H1 (cell line): ENCODE measurements at regions not wholly inside any gene's neighbourhood (a gene's known extent, or its start where the extent isn't known, plus 50 kb on each side); places are given as distances from the start of the nearest gene placed in this dataset.

Experiments used
- CTCF ChIA-PET: fragments of 300-600 bp; sonication (Branson Sonifier 250); formaldehyde crosslinking; loops from one replicate; lab custom pipeline; 2021; ENCODE audit not compliant: partially characterized antibody; lab: Charles Lee
- POLR2A ChIA-PET: fragments of 300-600 bp; sonication (Branson Sonifier 250); formaldehyde crosslinking; loops from one replicate; lab custom pipeline; 2021; ENCODE audit warnings: inconsistent platforms; ENCODE audit not compliant: partially characterized antibody; lab: Charles Lee
- DNase-seq, 2 experiments: peaks; one replicate each; pipeline versions ENCODE4 v3.0.0 to v3.0.0-alpha.2; 2010 to 2022; ENCODE audit warnings: low spot score in 2 of 2, low read depth in 1 of 2, mixed read lengths in 1 of 2
- FAIRE-seq: peaks from 2 replicates; lab custom pipeline; 2011; peaks lifted over from hg19 to GRCh38; lab: Jason Lieb, UNC
- H2AFZ ChIP-seq: 2 replicates; pipeline ENCODE4 v1.8.1; 2012; ENCODE audit warnings: low read length, inconsistent platforms
- H2AK5ac ChIP-seq: 2 replicates; pipeline ENCODE4 v1.6.1; 2013; ENCODE audit warnings: low read depth, low read length
- H2BK120ac ChIP-seq: replicated peaks from 2 replicates; pipeline ENCODE3; 2013; ENCODE audit warnings: low read depth, low read length, inconsistent platforms
- H2BK12ac ChIP-seq: 2 replicates; pipeline ENCODE4 v1.6.1; 2013; ENCODE audit warnings: low read depth, low read length
- H2BK15ac ChIP-seq: 2 replicates; pipeline ENCODE4 v1.6.1; 2013; ENCODE audit warnings: low read length
- H2BK20ac ChIP-seq: 2 replicates; pipeline ENCODE4 v1.6.1; 2013; ENCODE audit warnings: low read length
- H2BK5ac ChIP-seq: 2 replicates; pipeline ENCODE4 v1.6.1; 2013; ENCODE audit warnings: low read depth, low read length
- H3K14ac ChIP-seq: 2 replicates; pipeline ENCODE4 v1.6.1; 2013; ENCODE audit warnings: inconsistent platforms; ENCODE audit not compliant: insufficient read length
- H3K18ac ChIP-seq: 2 replicates; pipeline ENCODE4 v1.6.1; 2013; ENCODE audit warnings: low read length; ENCODE audit errors: extremely low read depth
- H3K23ac ChIP-seq: 2 replicates; pipeline ENCODE4 v1.6.1; 2013; ENCODE audit warnings: inconsistent platforms; ENCODE audit not compliant: insufficient read length
- H3K23me2 ChIP-seq: 2 replicates; pipeline ENCODE4 v1.6.1; 2013; ENCODE audit warnings: low read depth, low read length
- H3K27ac ChIP-seq: 2 replicates; pipeline ENCODE4 v1.6.1; 2011; ENCODE audit warnings: low read depth, low read length, inconsistent platforms
- H3K27me3 ChIP-seq, 4 experiments: replicated peaks in 1 of 4; 1 replicate in 1 of 4; 2 replicates in 3 of 4; pipeline versions ENCODE4 v1.6.1 to v1.8.1; 2011 to 2013; ENCODE audit warnings: low read length in 3 of 4, mild to moderate bottlenecking in 3 of 4, inconsistent platforms in 2 of 4, mixed read lengths in 2 of 4, moderate library complexity in 1 of 4; ENCODE audit not compliant: control insufficient read depth in 3 of 4, insufficient read depth in 3 of 4; ENCODE audit errors: extremely low read depth in 1 of 4
- H3K36me3 ChIP-seq, 4 experiments: 2 replicates each; pipeline versions ENCODE4 v1.6.1 to v1.8.1; 2011 to 2013; ENCODE audit warnings: mild to moderate bottlenecking in 4 of 4, low read length in 3 of 4, moderate library complexity in 2 of 4, control low read depth in 1 of 4, inconsistent platforms in 1 of 4; ENCODE audit not compliant: insufficient read depth in 4 of 4, control insufficient read depth in 2 of 4
- H3K4ac ChIP-seq: replicated peaks from 2 replicates; pipeline ENCODE3; 2013; ENCODE audit warnings: low read length, low read depth, mixed read lengths, inconsistent platforms; ENCODE audit not compliant: insufficient read length
- H3K4me1 ChIP-seq, 4 experiments: replicated peaks in 1 of 4; 1 replicate in 1 of 4; 2 replicates in 3 of 4; pipeline versions ENCODE4 v1.6.1 to v1.8.1; 2011 to 2013; ENCODE audit warnings: low read length in 3 of 4, inconsistent platforms in 2 of 4, mixed read lengths in 1 of 4; ENCODE audit not compliant: insufficient read depth in 4 of 4, control insufficient read depth in 3 of 4
- H3K4me2 ChIP-seq, 2 experiments: 2 replicates each; pipeline versions ENCODE4 v1.6.1 to v1.8.1; 2011 to 2013; ENCODE audit warnings: low read depth in 2 of 2, low read length in 2 of 2, control low read depth in 1 of 2, inconsistent platforms in 1 of 2, mild to moderate bottlenecking in 1 of 2; ENCODE audit not compliant: insufficient read depth in 1 of 2
- H3K4me3 ChIP-seq, 4 experiments: fragments of 200-600, 300-600 bp in 1 of 4; sonication (generic), shearing (Covaris generic), sonication (Bioruptor Twin) in 1 of 4; 2 replicates each; pipeline versions ENCODE4 v1.5.1 to v1.8.1; 2011 to 2016; ENCODE audit warnings: low read length in 4 of 4, low read depth in 3 of 4, control low read depth in 2 of 4, inconsistent platforms in 2 of 4, mild to moderate bottlenecking in 2 of 4, mixed read lengths in 1 of 4, moderate library complexity in 1 of 4; ENCODE audit not compliant: insufficient read depth in 2 of 4; ENCODE audit errors: extremely low read depth in 1 of 4
- H3K56ac ChIP-seq: replicated peaks from 2 replicates; pipeline ENCODE3; 2013; ENCODE audit warnings: low read depth, mild to moderate bottlenecking, mixed read lengths, low read length, inconsistent platforms; ENCODE audit not compliant: insufficient read length
- H3K79me1 ChIP-seq: 2 replicates; pipeline ENCODE4 v1.6.1; 2013; ENCODE audit warnings: low read depth, low read length, control low read depth
- H3K79me2 ChIP-seq, 2 experiments: 2 replicates each; pipeline versions ENCODE4 v1.6.1 to v1.8.1; 2012 to 2013; ENCODE audit warnings: low read length in 2 of 2, mild to moderate bottlenecking in 2 of 2, inconsistent platforms in 1 of 2; ENCODE audit not compliant: insufficient read depth in 2 of 2, control insufficient read depth in 1 of 2
- H3K9ac ChIP-seq, 4 experiments: replicated peaks in 1 of 4; 1 replicate in 1 of 4; 2 replicates in 3 of 4; pipeline versions ENCODE4 v1.6.1 to v1.8.1; 2011 to 2013; ENCODE audit warnings: low read depth in 3 of 4, low read length in 3 of 4, control low read depth in 2 of 4, mild to moderate bottlenecking in 2 of 4, moderate library complexity in 2 of 4, inconsistent platforms in 1 of 4; ENCODE audit errors: extremely low read depth in 1 of 4
- H3K9me3 ChIP-seq, 2 experiments: 2 replicates each; pipeline versions ENCODE4 v1.6.1 to v1.8.1; 2012 to 2013; ENCODE audit warnings: mild to moderate bottlenecking in 2 of 2, moderate library complexity in 2 of 2, control low read depth in 1 of 2, inconsistent platforms in 1 of 2, low read depth in 1 of 2, low read length in 1 of 2, mixed read lengths in 1 of 2; ENCODE audit not compliant: insufficient read depth in 2 of 2
- H4K20me1 ChIP-seq, 2 experiments: replicated peaks in 1 of 2; 2 replicates each; pipeline versions ENCODE3 to v1.8.1; 2011 to 2013; ENCODE audit warnings: inconsistent platforms in 2 of 2, low read length in 2 of 2, mild to moderate bottlenecking in 1 of 2; ENCODE audit not compliant: insufficient read depth in 2 of 2, control insufficient read depth in 1 of 2
- H4K5ac ChIP-seq: 2 replicates; pipeline ENCODE4 v1.6.1; 2013; ENCODE audit warnings: low read length, low read depth, mixed read lengths, inconsistent platforms; ENCODE audit not compliant: insufficient read length
- H4K8ac ChIP-seq: 2 replicates; pipeline ENCODE4 v1.8.0; 2013; ENCODE audit warnings: mild to moderate bottlenecking, moderate library complexity, low read length, inconsistent platforms; ENCODE audit not compliant: insufficient read depth; ENCODE audit errors: extremely low read depth
- H4K91ac ChIP-seq: replicated peaks from 2 replicates; pipeline ENCODE3; 2013; ENCODE audit warnings: low read length, mixed read lengths, inconsistent platforms; ENCODE audit not compliant: insufficient read length
- CBX8 ChIP-seq: fragments of 300-800, 300-1000 bp; sonication (generic); IDR thresholded peaks from 2 replicates; pipeline ENCODE4 v1.7.1; 2016; ENCODE audit warnings: low read depth, low read length, borderline replicate concordance
- CHD1 ChIP-seq: IDR thresholded peaks from 2 replicates; pipeline ENCODE4 v1.6.1; 2012; ENCODE audit warnings: low read depth, low read length, improper control_type of control experiment
- FOSL1 ChIP-seq: IDR thresholded peaks from 2 replicates; pipeline ENCODE4 v1.6.1; 2011; ENCODE audit warnings: mild to moderate bottlenecking, low read depth, low read length, moderate library complexity; ENCODE audit not compliant: insufficient read depth
- GABPA ChIP-seq: IDR thresholded peaks from 2 replicates; pipeline ENCODE4 v1.6.1; 2011; ENCODE audit warnings: mild to moderate bottlenecking, low read length, moderate library complexity, borderline replicate concordance; ENCODE audit not compliant: insufficient read depth
- KDM4A ChIP-seq: IDR thresholded peaks from one replicate; pipeline ENCODE4 v1.7.1; 2012; ENCODE audit warnings: low read depth, mild to moderate bottlenecking, moderate library complexity, low read length, inconsistent platforms; ENCODE audit not compliant: severe bottlenecking
- TAF7 ChIP-seq: optimal IDR thresholded peaks from 2 replicates; pipeline ENCODE3; 2011; ENCODE audit warnings: low read depth, mild to moderate bottlenecking, inconsistent platforms, low read length, moderate library complexity, borderline replicate concordance
- YY1 ChIP-seq: IDR thresholded peaks from 2 replicates; pipeline ENCODE4 v1.6.1; 2011; ENCODE audit warnings: low read depth, mild to moderate bottlenecking, low read length
- WGBS, 2 experiments: shearing (Covaris generic) in 1 of 2; methylation state at CpG; one replicate each; pipeline versions ENCODE4 v1.1.6 to v1.1.7; 2013 to 2015; ENCODE audit warnings: low lambda C conversion rate in 2 of 2, mixed read lengths in 2 of 2, inconsistent platforms in 1 of 2, low coverage in 1 of 2, missing lambda C conversion rate in 1 of 2; ENCODE audit not compliant: insufficient replicate concordance in 2 of 2, insufficient coverage in 1 of 2, insufficient read length in 1 of 2; ENCODE audit errors: extremely low coverage in 1 of 2, missing lambda C conversion rate in 1 of 2; 5-methylcytosine and 5-hydroxymethylcytosine counted together
- TF ChIP-seq, protein P1 (sequence below): IDR thresholded peaks from 2 replicates; pipeline ENCODE4 v1.6.1; 2012; ENCODE audit warnings: low read length, inconsistent platforms
- TF ChIP-seq, protein P2 (sequence below): IDR thresholded peaks from 2 replicates; pipeline ENCODE4 v1.6.1; 2011; ENCODE audit warnings: low read depth, mild to moderate bottlenecking, low read length; ENCODE audit not compliant: insufficient read depth
- TF ChIP-seq, protein P3 (sequence below): IDR thresholded peaks from 2 replicates; pipeline ENCODE4 v1.6.1; 2012; ENCODE audit warnings: inconsistent platforms

DNA sequence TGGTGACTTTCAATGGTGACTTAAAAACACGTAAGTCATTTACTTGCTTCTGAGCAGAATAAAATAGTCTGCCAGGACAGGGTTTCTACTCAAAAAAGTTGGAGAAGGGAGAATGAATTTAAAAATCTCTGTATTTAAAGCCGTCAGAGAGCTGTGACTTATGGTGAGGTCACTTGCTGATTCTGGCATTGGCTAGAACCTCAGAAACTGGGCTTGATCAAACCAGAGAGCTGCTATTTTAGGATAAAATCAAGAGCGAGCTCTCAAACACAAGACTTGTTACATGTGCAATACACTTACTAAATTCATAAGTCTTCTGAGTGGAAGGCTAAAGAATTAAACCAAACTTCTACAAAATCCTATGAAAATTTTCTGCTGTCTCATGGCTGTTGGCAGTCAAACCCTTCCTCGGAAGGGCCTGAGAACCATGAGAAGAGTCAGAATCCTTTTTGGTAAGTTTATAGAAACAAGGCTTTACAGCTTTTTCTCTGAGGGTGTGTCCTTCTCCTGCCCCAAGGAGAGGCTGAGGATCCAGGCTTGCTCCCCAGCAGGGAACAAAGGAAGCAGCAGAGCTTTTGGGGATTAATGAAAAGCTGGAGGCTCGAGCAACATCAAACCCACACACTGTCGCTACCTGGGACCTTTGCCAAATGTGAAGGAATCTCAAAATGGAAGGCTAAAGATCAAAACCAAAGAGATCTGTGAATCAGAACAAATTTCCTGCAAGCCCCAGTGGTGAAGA lies 816.4 kb downstream of the SOCS6 start:
- Histone ChIP-seq H3K4me2 (no peak overlapping the region), H4K91ac (no peak overlapping the region), H2AFZ (no peak overlapping the region), H3K18ac (no peak overlapping the region), H4K8ac (no peak overlapping the region), H4K5ac (no peak overlapping the region), H3K36me3 (no peaks in the 10 kb centered on the region), H2AK5ac (no peak overlapping the region), H4K20me1 (no peaks in the 10 kb centered on the region), H3K14ac (no peak overlapping the region), H3K4me1 (no peaks in the 10 kb centered on the region), H3K9ac (no peak overlapping the region), H3K4ac (no peak overlapping the region), H2BK20ac (no peak overlapping the region), H3K56ac (no peak overlapping the region), H2BK12ac (no peak overlapping the region), H3K27ac (no peak overlapping the region), H2BK5ac (no peak overlapping the region), H3K23ac (no peak overlapping the region), H3K4me3 (no peak overlapping the region), H3K9me3 (peaks cover 54 to 60% of the 10 kb centered on the region in 2 experiments), H3K79me2 (no peaks in the 10 kb centered on the region), H2BK120ac (no peak overlapping the region), H2BK15ac (no peak overlapping the region), H3K23me2 (no peaks in the 10 kb centered on the region), H3K79me1 (no peaks in the 10 kb centered on the region), H3K27me3 (no peaks in the 10 kb centered on the region)
- FAIRE-seq: no peak
- POLR2A ChIA-PET: no interaction called here
- 67% methylated on average over 6 of the region's 6 CpGs; no CpG with 5 or more reads in 1 of the 2 experiments for WGBS, 2 experiments
- DNase-seq: no peak
- CTCF ChIA-PET: no interaction called here
- no peak for TF ChIP-seq CHD1
- TF ChIP-seq, protein P1, sequence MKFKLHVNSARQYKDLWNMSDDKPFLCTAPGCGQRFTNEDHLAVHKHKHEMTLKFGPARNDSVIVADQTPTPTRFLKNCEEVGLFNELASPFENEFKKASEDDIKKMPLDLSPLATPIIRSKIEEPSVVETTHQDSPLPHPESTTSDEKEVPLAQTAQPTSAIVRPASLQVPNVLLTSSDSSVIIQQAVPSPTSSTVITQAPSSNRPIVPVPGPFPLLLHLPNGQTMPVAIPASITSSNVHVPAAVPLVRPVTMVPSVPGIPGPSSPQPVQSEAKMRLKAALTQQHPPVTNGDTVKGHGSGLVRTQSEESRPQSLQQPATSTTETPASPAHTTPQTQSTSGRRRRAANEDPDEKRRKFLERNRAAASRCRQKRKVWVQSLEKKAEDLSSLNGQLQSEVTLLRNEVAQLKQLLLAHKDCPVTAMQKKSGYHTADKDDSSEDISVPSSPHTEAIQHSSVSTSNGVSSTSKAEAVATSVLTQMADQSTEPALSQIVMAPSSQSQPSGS: no peak
- no peak for TF ChIP-seq FOSL1
- TF ChIP-seq TAF7: no peak
- TF ChIP-seq, protein P2, sequence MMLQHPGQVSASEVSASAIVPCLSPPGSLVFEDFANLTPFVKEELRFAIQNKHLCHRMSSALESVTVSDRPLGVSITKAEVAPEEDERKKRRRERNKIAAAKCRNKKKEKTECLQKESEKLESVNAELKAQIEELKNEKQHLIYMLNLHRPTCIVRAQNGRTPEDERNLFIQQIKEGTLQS: no peak
- TF ChIP-seq KDM4A: no peak
- TF ChIP-seq YY1: no peak
- no peak for TF ChIP-seq GABPA
- TF ChIP-seq, protein P3, sequence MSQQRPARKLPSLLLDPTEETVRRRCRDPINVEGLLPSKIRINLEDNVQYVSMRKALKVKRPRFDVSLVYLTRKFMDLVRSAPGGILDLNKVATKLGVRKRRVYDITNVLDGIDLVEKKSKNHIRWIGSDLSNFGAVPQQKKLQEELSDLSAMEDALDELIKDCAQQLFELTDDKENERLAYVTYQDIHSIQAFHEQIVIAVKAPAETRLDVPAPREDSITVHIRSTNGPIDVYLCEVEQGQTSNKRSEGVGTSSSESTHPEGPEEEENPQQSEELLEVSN: no peak
- no peak for TF ChIP-seq CBX8
